ENCODE measurements at regions not wholly inside any gene's neighbourhood (a gene's known extent, or its start where the extent isn't known, plus 50 kb on each side); places are given as distances from the start of the nearest gene placed in this dataset.
"Not testable (repeated sequence)": the region's sequence is repeated elsewhere in the genome, so short reads cannot be mapped to it uniquely, and the experiment has no call there.

- no peak for DNase-seq
Measured at GRCh38 chr14:65835501-65835900, 423.0 kb downstream of the FUT8 start.

DNA sequence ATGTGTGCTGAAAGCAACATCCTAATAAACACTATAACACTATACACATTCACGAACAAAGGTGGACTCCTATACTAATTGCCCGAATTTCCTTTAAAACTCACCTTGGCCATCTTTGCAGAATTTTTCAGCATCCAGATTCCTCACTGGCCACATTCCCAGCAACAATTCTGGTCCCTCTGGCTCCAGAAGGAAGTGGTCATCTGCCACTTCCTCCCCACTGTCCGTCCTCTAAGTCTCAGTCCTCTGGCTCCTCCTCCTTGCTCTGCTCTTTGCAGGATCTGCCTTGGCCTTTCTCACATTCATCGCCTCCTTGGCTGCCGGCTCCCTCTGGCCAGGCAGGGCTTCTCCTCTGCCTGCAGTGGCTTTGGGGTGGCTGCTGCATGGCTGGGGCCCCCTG lies 426.0 kb downstream of the FUT8 start:
- no peak for DNase-seq

DNA sequence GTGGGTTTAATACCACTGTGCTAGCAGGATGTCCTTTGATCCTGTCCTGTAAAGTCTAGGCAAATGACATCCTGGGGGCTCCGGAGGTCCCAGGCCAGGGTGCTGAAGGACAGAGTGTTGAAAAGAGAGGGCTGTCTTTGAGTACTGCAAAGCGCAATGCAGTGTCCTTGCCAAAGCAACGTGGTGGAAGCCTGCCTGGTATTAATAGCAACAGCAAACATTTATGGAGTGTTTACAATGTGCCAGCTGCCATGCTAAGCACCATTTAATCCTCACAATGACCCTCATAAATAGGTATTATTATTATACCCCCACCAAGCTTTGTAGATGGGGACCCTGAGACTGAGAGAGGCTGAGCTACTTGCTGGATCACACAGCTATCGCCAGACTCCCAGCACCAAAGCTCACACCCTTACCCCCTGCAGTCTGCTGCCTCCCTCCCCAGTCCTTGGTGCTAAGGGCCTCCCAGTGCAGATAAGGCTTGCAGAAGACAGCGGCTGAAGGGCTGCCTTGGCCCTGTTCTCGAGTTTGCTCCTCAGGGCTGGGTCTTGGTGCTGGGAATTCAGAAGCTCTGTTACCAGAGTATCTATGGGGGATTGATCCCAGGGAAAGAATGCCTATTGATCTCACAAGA lies 427.7 kb downstream of the FUT8 start:
- DNase-seq: no peak

- DNase-seq: no peak
Measured at GRCh38 chr14:65840786-65841185, 428.3 kb downstream of the FUT8 start.

DNA sequence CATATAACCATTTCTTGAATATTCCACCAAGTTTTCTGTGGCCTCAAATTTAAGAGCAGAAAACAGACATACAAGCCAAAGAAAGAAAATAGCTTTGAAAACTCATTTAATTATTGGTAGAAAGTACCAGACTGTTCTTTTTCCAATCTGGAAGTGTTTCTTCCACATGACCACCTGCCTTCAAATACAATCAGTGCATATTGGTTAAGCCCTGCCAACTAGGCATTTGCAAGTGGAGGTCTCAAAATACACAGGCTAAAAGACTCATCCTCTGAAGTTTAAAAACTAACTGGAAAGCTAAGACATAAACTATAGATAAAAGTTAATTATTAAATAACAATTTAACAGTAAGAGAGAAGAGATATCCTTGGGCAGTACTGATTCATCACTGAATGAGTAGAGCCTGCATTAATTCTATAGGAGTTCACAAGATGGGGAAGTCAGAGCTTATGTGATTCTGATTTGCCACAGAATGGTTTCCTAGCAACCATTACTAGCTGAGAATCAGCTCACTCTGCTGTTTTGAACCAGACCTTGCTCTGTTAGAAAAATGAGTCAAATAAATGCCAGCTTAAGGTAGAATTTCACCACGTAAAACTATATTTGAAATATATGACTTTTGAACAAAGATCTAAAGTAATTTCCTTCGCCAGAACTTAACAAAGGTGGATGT lies 433.8 kb downstream of the FUT8 start:
- peak; percentile 73 for DNase-seq

DNA sequence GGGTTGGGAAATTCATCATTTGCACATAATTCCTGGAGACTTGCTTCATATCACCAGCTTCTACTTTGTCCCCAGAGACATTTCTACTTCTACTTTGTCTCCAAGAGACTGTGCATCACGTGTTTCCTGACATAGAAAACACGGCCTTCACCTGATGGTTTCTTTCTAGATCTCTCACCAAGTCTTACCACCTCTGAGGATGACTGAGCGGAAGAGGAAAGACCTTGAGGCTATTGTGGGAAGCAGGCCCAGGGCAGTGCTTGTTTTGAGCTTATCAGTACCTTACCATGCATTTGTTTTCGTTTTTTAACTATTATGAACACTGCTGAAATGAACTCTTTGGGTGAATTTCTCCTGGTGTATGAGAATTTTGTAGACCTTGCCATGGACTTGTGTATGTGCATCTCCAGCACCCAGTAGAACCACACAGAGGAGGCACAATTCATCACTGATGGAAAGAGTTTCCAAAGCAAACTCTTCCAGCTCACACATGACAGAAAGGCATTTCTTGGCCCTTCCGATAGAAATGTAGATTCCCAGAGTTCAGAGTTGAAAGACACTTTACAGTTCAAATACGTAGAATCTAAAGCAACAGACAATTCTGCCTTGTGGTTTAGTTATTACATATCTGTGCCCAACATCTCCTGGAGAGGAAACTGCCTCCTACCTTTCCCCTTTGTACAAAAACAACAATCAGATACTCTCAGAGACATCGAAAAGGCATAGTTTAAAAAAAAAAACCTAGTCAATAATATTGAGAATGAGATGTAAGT lies 434.7 kb downstream of the FUT8 start:
- peak; percentile 87 for DNase-seq

GRCh38 chr14:65847931-65848330 lies 435.4 kb downstream of the FUT8 start:
- DNase-seq: not testable (repeated sequence)

- DNase-seq: no peak
Measured at GRCh38 chr14:65849091-65849490, 436.6 kb downstream of the FUT8 start.

DNA sequence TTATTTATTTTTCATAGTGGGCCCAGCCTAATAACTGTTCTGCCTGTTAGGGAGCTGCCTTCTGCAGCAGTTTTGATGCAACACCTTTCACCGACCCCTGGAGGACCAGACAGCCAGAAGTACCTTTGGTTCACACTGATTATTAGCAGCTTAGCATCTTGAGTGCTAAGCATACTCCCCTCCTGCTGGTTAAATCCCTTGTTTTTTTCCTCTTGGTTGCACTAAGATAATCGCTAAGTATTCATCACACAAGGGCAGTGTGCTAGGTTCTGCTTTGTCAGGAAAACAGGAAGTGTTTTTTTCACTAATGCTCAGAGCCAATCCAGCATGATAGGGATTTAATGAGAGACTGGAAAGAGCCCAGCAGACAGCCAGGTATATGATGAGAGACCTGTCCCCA lies 437.0 kb downstream of the FUT8 start:
- DNase-seq: no peak

DNA sequence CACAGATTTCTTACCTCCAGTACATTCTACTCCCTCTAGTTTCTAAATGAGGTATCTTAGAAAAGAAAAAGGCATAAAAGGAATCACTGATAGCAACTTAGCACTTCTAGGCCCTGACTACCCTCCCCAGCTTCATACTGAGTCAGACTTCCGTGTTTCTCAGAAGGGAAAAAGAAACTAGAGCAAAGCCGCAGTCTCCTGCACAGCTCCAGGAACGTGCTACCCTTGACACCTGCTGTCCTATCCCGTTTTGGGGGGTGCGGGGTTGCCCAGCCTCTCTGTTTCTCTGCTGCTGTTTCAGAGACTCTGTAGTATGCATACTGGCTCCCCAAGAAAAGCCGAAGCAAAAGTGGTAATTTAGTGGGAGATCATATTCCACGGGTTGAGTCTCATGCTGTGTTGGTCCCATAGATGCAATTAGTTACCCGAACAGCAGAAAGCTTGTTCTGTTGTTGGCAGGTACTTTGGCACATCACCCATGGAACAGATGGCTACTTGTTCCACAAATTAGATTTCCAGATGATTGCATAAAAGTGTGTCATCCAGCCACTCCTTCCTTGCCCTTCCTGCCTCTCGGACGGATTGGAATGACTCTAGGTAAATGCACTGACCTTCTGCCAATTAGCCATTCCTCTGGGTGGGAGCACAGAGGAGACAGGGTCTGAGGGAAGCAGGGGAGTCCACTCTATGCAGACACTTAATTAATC lies 438.1 kb downstream of the FUT8 start:
- peak; percentile 74 for DNase-seq

- DNase-seq: no peak
Measured at GRCh38 chr14:65852689-65853088, 440.2 kb downstream of the FUT8 start.

GRCh38 chr14:65853407-65853955 lies 441.0 kb downstream of the FUT8 start:
- no peak for DNase-seq

- DNase-seq: no peak
Measured at GRCh38 chr14:65854215-65854614, 441.7 kb downstream of the FUT8 start.

DNA sequence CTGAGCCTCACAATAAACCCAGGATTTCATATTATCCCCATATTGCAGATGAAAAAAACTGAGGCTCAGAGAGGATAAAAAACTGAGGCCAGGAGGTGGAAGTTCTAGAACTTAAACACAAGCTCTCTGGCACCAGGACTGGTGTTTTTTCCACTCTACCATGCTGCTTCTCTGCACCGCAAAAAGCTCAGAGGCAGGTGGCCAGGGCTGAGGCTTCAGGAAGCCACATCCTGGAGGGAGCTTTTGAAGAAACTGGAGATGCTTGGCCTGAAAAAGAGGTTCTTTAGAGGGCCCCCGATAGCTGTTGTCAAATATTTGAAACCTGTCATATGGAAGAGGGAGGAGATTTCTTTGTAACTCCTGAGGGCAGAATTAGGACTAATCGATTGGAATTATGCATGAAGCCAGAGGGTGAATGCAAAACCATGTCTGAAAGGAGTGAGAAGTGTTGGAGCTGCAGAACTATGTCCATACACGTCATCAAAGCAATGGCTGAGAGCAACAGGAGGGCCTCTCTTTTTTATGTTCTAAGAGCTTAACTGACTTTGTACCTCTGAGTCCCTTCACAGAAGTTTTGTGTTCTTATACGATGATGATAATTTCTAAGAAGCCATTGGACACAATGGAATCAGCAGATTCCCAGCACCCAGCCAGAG lies 448.6 kb downstream of the FUT8 start:
- peak; percentile 42 for DNase-seq

DNA sequence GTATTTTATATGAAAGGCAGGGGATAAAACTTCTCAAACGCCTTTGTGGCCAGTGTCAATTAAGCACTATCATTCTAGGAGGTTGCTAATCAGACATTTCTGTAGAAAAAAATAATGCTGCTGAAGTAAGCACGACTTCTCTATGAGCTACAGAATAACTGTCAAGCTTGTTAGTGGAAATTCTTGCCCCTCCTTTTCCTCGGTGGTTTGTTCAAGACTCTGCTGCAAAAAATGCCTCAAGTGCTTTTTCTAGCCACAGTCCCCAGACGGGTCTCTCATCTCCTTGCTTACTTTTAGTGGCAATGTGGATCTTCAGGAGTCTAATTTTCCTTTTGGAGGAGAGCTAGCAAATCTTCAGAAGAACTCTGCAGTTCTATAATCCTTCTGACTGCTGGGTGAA lies 452.0 kb downstream of the FUT8 start:
- no peak for DNase-seq

- DNase-seq: no peak
Measured at GRCh38 chr14:65864984-65865383, 452.5 kb downstream of the FUT8 start.

DNA sequence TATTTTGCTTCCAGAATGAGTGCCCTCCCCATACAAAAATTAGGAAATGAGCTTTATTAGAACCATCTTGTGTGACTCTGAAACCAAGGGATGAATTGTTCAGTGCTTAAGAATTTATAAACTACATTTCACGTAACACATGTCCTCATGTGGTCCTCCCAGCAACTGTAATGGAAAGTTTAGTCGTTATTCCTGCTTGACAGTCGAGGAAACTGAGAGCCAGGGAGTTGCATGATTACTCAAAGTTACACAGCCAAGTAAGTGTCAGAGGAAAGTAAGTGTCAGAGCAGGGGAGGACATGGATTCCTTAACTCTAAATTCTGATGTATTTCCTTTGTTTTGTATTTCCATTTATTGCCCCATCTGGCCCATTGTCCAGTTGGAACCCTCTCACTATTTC lies 453.9 kb downstream of the FUT8 start:
- DNase-seq: no peak

GRCh38 chr14:65866886-65867285 lies 454.4 kb downstream of the FUT8 start:
- DNase-seq: no peak

GRCh38 chr14:65867333-65867732 lies 454.8 kb downstream of the FUT8 start:
- DNase-seq: no peak

DNA sequence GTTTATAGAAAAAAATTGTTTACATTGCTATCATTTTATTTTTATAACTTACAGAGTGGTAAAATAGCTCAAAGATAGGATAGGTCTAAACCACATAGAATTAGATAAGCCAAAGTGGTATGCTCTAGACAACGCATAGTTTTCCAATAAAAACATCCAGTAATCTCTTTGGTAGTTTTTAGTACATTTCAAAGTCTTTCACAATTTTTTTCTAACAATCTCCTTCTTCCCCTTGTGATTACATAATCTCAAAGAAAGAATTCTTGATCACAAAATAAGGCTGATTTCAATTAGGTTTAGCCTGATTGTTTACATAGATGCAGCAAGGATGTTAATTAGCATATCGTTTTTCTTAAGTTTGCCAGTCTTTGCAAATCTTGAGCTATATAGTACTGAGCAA lies 460.0 kb downstream of the FUT8 start:
- DNase-seq: no peak

DNA sequence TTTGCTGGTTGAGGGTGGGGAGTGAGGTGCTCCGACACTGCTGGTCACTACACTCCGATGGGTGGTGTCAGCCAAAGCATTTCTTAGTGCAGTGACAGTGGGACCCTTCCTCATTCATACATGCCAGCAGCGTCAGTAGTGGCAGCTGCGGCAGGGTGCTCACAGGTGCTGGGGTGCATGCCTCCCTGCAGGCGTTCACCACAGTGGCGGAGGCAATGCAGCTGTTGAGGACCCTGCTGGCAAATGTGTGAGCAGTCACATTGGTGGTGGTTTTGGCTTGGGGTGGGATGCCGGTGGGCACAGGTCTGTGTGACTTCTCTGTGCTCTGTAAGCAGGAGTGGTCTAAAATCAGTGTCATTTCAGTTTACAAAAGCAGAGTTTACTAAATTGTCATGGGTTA lies 464.6 kb downstream of the FUT8 start:
- DNase-seq: no peak

DNA sequence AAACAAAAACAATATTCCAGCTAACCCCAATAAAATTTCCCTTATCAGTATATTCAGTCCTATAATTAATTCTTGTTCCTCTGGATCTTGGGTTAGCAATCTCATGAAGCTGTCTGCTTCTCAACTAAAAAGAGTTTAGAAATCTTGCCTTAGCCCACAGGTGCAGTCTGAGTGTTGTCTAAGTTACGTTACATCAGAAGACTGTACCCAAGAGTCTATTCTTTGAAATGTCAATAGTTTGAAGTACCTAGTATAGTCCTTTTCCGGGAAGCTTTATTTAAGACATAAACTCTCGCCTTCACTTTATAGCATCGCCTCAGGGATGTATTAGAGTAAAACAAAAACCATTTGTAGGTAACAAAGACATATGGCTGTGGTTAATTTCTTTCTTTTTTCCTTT lies 465.1 kb downstream of the FUT8 start:
- DNase-seq: peak; percentile 14

DNA sequence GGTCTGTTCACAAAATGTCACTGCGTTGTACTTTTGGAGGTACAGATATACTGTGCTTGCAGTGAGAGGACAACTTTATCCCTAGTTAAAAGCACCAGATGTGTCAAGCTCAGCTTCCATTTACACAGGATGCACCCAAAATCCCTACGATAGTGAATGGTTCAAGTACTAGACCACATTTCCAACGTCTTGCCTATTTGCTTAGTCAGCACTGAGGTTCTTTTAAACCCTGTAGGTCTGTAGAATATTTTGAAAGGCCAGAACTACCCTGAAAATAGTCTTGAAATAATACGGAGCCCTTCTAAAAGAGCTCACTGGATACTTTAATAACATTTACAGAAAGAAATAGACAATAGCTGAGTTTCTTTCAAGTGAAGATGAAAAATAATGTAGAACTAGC lies 466.1 kb downstream of the FUT8 start:
- DNase-seq: no peak

All from CD4-positive, alpha-beta T cell treated with Interleukin-10 for 1 hour (primary cell).